Trophoblast cell (in vitro differentiated cells and primary cell): ENCODE measurements at regions not wholly inside any gene's neighbourhood (a gene's known extent, or its start where the extent isn't known, plus 50 kb on each side); places are given as distances from the start of the nearest gene placed in this dataset.

Experiments
- DNase-seq, 2 donors: peaks; one replicate each; pipeline ENCODE4 v3.0.0-alpha.2; 2016
- H2AFZ ChIP-seq: 2 replicates; pipeline ENCODE4 v1.6.1; 2013; ENCODE audit warnings: low read length, moderate library complexity, mild to moderate bottlenecking; ENCODE audit not compliant: insufficient read depth, poor library complexity
- H2AK5ac ChIP-seq: 2 replicates; pipeline ENCODE4 v1.6.1; 2013; ENCODE audit warnings: mild to moderate bottlenecking, low read length
- H2BK120ac ChIP-seq: 2 replicates; pipeline ENCODE4 v1.6.1; 2013; ENCODE audit warnings: low read length, mild to moderate bottlenecking, moderate library complexity; ENCODE audit not compliant: insufficient read depth, poor library complexity
- H2BK12ac ChIP-seq: 2 replicates; pipeline ENCODE4 v1.6.1; 2013; ENCODE audit warnings: mild to moderate bottlenecking, low read length, moderate library complexity
- H2BK5ac ChIP-seq: 2 replicates; pipeline ENCODE4 v1.6.1; 2013; ENCODE audit warnings: low read length, low read depth, moderate library complexity, mild to moderate bottlenecking; ENCODE audit not compliant: poor library complexity
- H3K14ac ChIP-seq: 2 replicates; pipeline ENCODE4 v1.6.1; 2013; ENCODE audit warnings: mild to moderate bottlenecking, low read length
- H3K18ac ChIP-seq: 2 replicates; pipeline ENCODE4 v1.6.1; 2013; ENCODE audit warnings: mild to moderate bottlenecking, low read length
- H3K23ac ChIP-seq: 2 replicates; pipeline ENCODE4 v1.6.1; 2013; ENCODE audit warnings: low read length
- H3K27ac ChIP-seq: 2 replicates; pipeline ENCODE4 v1.5.1; 2013; ENCODE audit warnings: low read depth, mild to moderate bottlenecking, inconsistent platforms, low read length, moderate library complexity
- H3K27me3 ChIP-seq: 2 replicates; pipeline ENCODE4 v1.6.1; 2013; ENCODE audit warnings: inconsistent platforms, mild to moderate bottlenecking, low read length, moderate library complexity; ENCODE audit not compliant: insufficient read depth
- H3K36me3 ChIP-seq, 2 experiments: 1 replicate in 1 of 2; 2 replicates in 1 of 2; pipeline ENCODE4 v1.6.1; 2013; ENCODE audit warnings: low read length in 2 of 2, mild to moderate bottlenecking in 2 of 2, moderate library complexity in 1 of 2; ENCODE audit not compliant: insufficient read depth in 2 of 2, control insufficient read depth in 1 of 2
- H3K4ac ChIP-seq: 2 replicates; pipeline ENCODE4 v1.6.1; 2013; ENCODE audit warnings: low read depth, mild to moderate bottlenecking, low read length, moderate library complexity
- H3K4me1 ChIP-seq, 2 experiments: 1 replicate in 1 of 2; 2 replicates in 1 of 2; pipeline ENCODE4 v1.6.1; 2013; ENCODE audit warnings: low read length in 2 of 2, mild to moderate bottlenecking in 2 of 2, moderate library complexity in 1 of 2; ENCODE audit not compliant: insufficient read depth in 2 of 2, control insufficient read depth in 1 of 2
- H3K4me2 ChIP-seq: 2 replicates; pipeline ENCODE4 v1.6.1; 2013; ENCODE audit warnings: inconsistent platforms, mild to moderate bottlenecking, low read length, moderate library complexity
- H3K4me3 ChIP-seq: 2 replicates; pipeline ENCODE4 v1.5.1; 2013; ENCODE audit warnings: mild to moderate bottlenecking, low read depth, low read length, inconsistent platforms
- H3K79me1 ChIP-seq: one replicate; pipeline ENCODE4 v1.6.1; 2013; ENCODE audit warnings: low read length
- H3K79me2 ChIP-seq: 2 replicates; pipeline ENCODE4 v1.6.1; 2013; ENCODE audit warnings: low read length, mild to moderate bottlenecking; ENCODE audit not compliant: control insufficient read depth, insufficient read depth, poor library complexity
- H3K9ac ChIP-seq: 2 replicates; pipeline ENCODE4 v1.6.1; 2013; ENCODE audit warnings: mild to moderate bottlenecking, low read length
- H3K9me3 ChIP-seq: 2 replicates; pipeline ENCODE4 v1.6.1; 2013; ENCODE audit warnings: low read depth, mild to moderate bottlenecking, control low read depth, inconsistent platforms, low read length; ENCODE audit not compliant: insufficient read depth
- H4K12ac ChIP-seq: 2 replicates; pipeline ENCODE4 v1.6.1; 2013; ENCODE audit warnings: low read depth, mild to moderate bottlenecking, low read length, moderate library complexity
- H4K8ac ChIP-seq: 2 replicates; pipeline ENCODE4 v1.6.1; 2013; ENCODE audit warnings: low read depth, mild to moderate bottlenecking, low read length, moderate library complexity
- H4K91ac ChIP-seq: one replicate; pipeline ENCODE4 v1.6.1; 2013; ENCODE audit warnings: low read depth, mild to moderate bottlenecking, low read length, moderate library complexity
- WGBS: extraction: QIAGEN DNeasy Blood & Tissue Kit; methylation state at CpG from one replicate; pipeline ENCODE4 v1.1.7; 2013; ENCODE audit warnings: missing lambda C conversion rate; ENCODE audit not compliant: insufficient read length, insufficient coverage; ENCODE audit errors: extremely low coverage; 5-methylcytosine and 5-hydroxymethylcytosine counted together

DNA sequence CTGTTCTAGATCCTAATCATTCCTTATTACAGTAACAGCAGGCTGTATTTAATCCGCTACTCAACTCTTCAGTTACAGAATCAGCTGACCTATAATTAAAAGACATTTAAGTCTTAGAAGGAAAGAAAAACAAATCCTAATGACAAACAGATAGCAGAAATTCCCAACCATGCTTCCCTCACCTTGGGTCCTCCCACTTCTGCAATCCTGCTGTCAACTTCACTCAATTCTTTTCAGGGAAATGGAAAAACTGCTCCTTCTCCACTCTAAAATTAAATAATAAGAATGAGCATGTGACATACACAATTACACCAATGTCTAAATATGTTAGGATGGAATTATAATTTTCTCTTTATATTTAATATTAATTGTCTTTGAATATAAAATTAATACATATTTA is 182.6 kb upstream of the LYPLAL1 start:
- Histone ChIP-seq H2BK12ac (no peak overlapping the region), H3K4me3 (no peak overlapping the region), H3K18ac (no peak overlapping the region), H3K14ac (no peak overlapping the region), H4K91ac (no peak overlapping the region), H3K4me2 (no peak overlapping the region), H3K23ac (no peak overlapping the region), H3K79me1 (no peaks in the 10 kb centered on the region), H3K4ac (no peak overlapping the region), H3K27ac (no peak overlapping the region), H3K27me3 (no peaks in the 10 kb centered on the region), H4K12ac (no peak overlapping the region), H2AK5ac (no peak overlapping the region), H2BK120ac (no peak overlapping the region), H4K8ac (no peak overlapping the region), H2AFZ (no peak overlapping the region), H3K9me3 (peaks cover 3% of the 10 kb centered on the region), H3K4me1 (no peaks in the 10 kb centered on the region), H3K36me3 (no peaks in the 10 kb centered on the region), H3K79me2 (no peaks in the 10 kb centered on the region), H3K9ac (no peak overlapping the region), H2BK5ac (no peak overlapping the region)
- no CpG with 5 or more reads among the region's 1 CpG for WGBS
- DNase-seq, result no peak

DNA sequence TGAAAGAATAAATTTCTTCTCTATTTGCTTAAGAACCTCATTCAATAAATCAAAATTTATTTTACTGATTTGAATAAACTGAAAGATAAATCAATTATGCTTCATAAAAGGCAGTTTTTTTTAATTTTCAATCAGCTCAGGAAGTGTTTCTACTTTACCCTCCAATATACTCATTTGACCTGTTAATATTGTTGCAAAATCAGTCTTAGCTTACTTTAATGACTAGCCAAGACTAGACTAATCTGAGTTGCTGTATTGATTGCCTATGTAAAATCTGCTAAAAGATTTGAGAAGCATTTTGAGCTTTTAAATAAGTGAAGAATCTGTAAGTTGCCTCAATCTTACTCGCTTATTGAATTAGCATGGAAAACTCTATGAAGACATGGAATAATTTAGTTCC is 179.1 kb upstream of the LYPLAL1 start:
- Histone ChIP-seq H3K14ac (no peak overlapping the region), H4K8ac (no peak overlapping the region), H3K18ac (no peak overlapping the region), H3K4me2 (no peak overlapping the region), H2BK5ac (no peak overlapping the region), H3K79me2 (no peaks in the 10 kb centered on the region), H2BK12ac (no peak overlapping the region), H3K9ac (no peak overlapping the region), H3K9me3 (peaks cover 3% of the 10 kb centered on the region), H3K79me1 (no peaks in the 10 kb centered on the region), H3K23ac (no peak overlapping the region), H3K27ac (no peak overlapping the region), H2AFZ (no peak overlapping the region), H3K4me3 (no peak overlapping the region), H3K36me3 (no peaks in the 10 kb centered on the region), H3K27me3 (no peaks in the 10 kb centered on the region), H3K4me1 (no peaks in the 10 kb centered on the region), H4K91ac (no peak overlapping the region), H4K12ac (no peak overlapping the region), H2AK5ac (no peak overlapping the region), H2BK120ac (no peak overlapping the region), H3K4ac (no peak overlapping the region)
- no peak for DNase-seq
- WGBS, result no CpG with 5 or more reads among the region's 1 CpG

DNA sequence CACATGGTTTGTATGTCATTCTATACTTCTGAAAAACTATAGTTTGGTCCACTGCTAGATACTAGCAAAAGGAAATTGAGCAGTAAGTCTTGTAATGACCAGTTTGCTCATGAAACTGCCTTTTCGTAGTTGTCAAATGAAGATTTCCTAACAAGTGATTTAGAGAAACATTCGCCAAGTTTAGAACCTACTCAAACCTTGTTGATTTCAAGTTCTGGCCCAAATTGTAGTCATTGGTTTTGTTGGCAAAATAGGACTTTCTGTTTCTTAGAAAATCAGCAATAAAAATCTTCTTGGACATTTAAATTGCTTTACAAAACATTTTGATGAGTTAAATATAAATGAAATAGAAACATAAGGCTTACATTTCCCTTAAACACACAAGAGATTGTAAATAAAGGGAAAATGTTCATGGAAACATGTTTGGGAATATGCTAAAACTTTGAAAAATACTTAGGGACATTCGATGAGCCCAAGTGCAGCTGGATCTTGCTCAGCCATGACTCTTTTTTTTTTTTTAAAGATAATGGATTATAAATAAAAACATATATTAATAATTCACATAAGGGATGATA is 178.5 kb upstream of the LYPLAL1 start:
- Histone ChIP-seq H3K36me3 (no peaks in the 10 kb centered on the region), H4K91ac (no peak overlapping the region), H2BK120ac (no peak overlapping the region), H3K4ac (no peak overlapping the region), H4K8ac (no peak overlapping the region), H3K27ac (no peak overlapping the region), H4K12ac (no peak overlapping the region), H2BK5ac (no peak overlapping the region), H3K79me1 (no peaks in the 10 kb centered on the region), H3K23ac (no peak overlapping the region), H3K4me1 (no peaks in the 10 kb centered on the region), H3K9ac (no peak overlapping the region), H3K4me2 (no peak overlapping the region), H3K4me3 (no peak overlapping the region), H2AK5ac (no peak overlapping the region), H3K9me3 (peaks cover under 1% of the 10 kb centered on the region), H3K18ac (no peak overlapping the region), H3K79me2 (no peaks in the 10 kb centered on the region), H3K14ac (no peak overlapping the region), H2BK12ac (no peak overlapping the region), H3K27me3 (no peaks in the 10 kb centered on the region), H2AFZ (no peak overlapping the region)
- no peak for DNase-seq
- WGBS, result no CpG with 5 or more reads among the region's 3 CpGs

DNA sequence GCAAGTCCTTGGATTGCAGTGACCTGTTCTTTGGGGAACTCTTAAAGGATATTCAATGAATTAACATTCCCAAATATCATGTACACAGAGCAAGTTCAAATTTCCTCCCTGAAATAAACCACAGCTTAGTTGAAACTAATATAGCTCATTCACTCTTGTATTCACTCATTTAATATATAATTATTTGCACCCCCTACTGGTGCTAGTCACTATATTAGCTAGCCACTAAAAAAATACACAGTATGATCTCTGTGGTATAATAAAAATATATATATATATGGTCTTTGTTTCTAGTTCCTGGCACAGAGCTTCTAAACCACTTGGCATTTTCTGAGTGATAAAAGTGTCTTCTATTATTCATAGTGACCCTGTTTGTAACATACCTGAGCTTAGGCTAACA is 177.3 kb upstream of the LYPLAL1 start:
- no peaks in the 10 kb centered on the region for H3K79me1 ChIP-seq
- H3K14ac ChIP-seq, result no peak overlapping the region
- no peak overlapping the region for H3K4me3 ChIP-seq
- no peaks in the 10 kb centered on the region for H3K9me3 ChIP-seq
- H3K9ac ChIP-seq, result no peak overlapping the region
- no peak overlapping the region for H4K12ac ChIP-seq
- H3K23ac ChIP-seq, result no peak overlapping the region
- H3K27ac ChIP-seq, result no peak overlapping the region
- no peaks in the 10 kb centered on the region for H3K36me3 ChIP-seq
- H4K8ac ChIP-seq, result no peak overlapping the region
- DNase-seq, result no peak
- H2BK5ac ChIP-seq, result no peak overlapping the region
- no peak overlapping the region for H2BK120ac ChIP-seq
- H3K79me2 ChIP-seq, result no peaks in the 10 kb centered on the region
- H2AFZ ChIP-seq, result no peak overlapping the region
- H3K4me2 ChIP-seq, result no peak overlapping the region
- no peaks in the 10 kb centered on the region for H3K4me1 ChIP-seq
- no peak overlapping the region for H3K4ac ChIP-seq
- no peak overlapping the region for H2BK12ac ChIP-seq
- H2AK5ac ChIP-seq, result no peak overlapping the region
- H3K27me3 ChIP-seq, result no peaks in the 10 kb centered on the region
- H4K91ac ChIP-seq, result no peak overlapping the region
- no peak overlapping the region for H3K18ac ChIP-seq
